IPS-18c (cell line): ENCODE measurements at regions not wholly inside any gene's neighbourhood (a gene's known extent, or its start where the extent isn't known, plus 50 kb on each side); places are given as distances from the start of the nearest gene placed in this dataset.
"Not testable (repeated sequence)": the region's sequence is repeated elsewhere in the genome, so short reads cannot be mapped to it uniquely, and the experiment has no call there.

Source experiments
- H3K4me3 ChIP-seq: 2 replicates; pipeline ENCODE4 v1.7.0; 2013; ENCODE audit warnings: low read depth, mild to moderate bottlenecking, low read length, moderate library complexity; ENCODE audit not compliant: insufficient read depth
- H3K9me3 ChIP-seq: one replicate; pipeline ENCODE4 v1.6.1; 2013; ENCODE audit warnings: mild to moderate bottlenecking, low read length, moderate library complexity; ENCODE audit not compliant: control insufficient read depth, insufficient read depth

GRCh38 chr3:713947-714620 lies 378.7 kb upstream of the CNTN6 start:
- H3K4me3 ChIP-seq, result no peak overlapping the region
- no peaks in the 10 kb centered on the region for H3K9me3 ChIP-seq

- H3K9me3 ChIP-seq, result no peaks in the 10 kb centered on the region
- no peak overlapping the region for H3K4me3 ChIP-seq
Observed at GRCh38 chr3:721086-721485, 371.7 kb upstream of the CNTN6 start.

DNA sequence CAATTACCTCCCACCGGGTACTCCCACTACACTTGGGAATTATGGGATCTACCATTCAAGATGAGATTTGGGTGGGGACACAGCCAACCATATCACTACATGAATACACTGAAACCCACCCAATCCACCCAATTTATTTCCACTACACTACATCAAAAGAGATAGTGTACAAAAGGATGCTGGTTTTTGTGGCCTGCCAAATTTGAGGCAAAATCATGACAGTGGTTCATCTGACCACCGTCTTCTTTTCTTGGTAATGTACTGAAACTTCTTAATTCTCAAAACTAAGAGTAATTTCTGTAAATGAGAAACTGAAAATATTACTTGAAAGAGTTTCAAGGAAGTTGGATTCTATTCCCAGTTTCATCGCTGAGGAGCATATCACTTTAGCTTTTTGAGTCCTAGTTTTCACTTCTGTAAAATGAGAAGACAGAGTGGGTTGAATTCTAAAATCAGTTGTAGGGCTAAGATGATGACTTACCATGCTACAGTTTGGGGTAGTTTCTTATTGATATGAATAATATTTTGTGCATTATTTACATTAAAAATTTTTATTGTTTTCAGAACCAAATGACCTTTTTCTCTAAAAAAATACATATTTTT lies 360.4 kb upstream of the CNTN6 start:
- Histone ChIP-seq H3K4me3 (no peak overlapping the region), H3K9me3 (no peaks in the 10 kb centered on the region)

GRCh38 chr3:733313-733712 lies 359.5 kb upstream of the CNTN6 start:
- no peaks in the 10 kb centered on the region for H3K9me3 ChIP-seq
- no peak overlapping the region for H3K4me3 ChIP-seq

- Histone ChIP-seq H3K4me3 (no peak overlapping the region), H3K9me3 (no peaks in the 10 kb centered on the region)
Observed at GRCh38 chr3:757711-758110, 335.1 kb upstream of the CNTN6 start.

- H3K4me3 ChIP-seq, result no peak overlapping the region
- no peaks in the 10 kb centered on the region for H3K9me3 ChIP-seq
Observed at GRCh38 chr3:759106-759505, 333.7 kb upstream of the CNTN6 start.

DNA sequence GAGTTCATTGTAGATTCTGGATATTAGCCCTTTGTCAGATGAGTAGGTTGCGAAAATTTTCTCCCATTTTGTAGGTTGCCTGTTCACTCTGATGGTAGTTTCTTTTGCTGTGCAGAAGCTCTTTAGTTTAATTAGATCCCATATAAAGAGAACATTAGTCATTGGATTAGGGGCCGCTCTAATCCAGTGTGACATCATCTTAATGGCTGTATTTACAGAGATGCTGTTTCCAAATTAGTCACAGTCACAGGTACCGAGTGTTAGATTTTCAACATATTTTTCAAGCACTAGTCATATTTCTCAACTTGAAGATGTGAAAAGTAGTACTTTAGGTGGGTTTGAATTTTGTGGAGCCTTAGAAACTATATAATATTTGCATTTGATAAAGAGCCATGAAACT lies 319.4 kb upstream of the CNTN6 start:
- H3K4me3 ChIP-seq, H3K9me3 ChIP-seq: not testable (repeated sequence)

- Histone ChIP-seq H3K9me3 (no peaks in the 10 kb centered on the region), H3K4me3 (no peak overlapping the region)
Observed at GRCh38 chr3:775178-775880, 317.5 kb upstream of the CNTN6 start.

DNA sequence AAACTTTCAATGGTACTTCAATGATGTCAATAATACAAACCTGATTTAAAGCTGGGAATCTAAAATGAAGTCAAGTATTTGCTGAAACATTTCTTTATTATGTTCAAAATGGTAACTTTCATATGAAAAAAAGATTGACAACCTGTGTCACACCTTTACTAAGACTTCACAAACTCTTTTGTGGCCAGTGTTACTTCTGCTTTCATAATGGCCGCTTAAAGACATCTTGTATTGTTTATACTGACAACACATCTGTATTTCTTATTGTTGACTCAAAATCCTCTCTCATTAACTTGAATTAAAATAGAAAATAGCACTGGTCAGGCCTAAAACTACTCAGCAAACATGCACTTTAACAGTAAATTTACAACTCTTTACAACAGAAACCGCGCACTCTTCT lies 312.3 kb upstream of the CNTN6 start:
- Histone ChIP-seq H3K4me3 (no peak overlapping the region), H3K9me3 (no peaks in the 10 kb centered on the region)

GRCh38 chr3:791442-791841 lies 301.4 kb upstream of the CNTN6 start:
- no peak overlapping the region for H3K4me3 ChIP-seq
- H3K9me3 ChIP-seq, result no peaks in the 10 kb centered on the region

DNA sequence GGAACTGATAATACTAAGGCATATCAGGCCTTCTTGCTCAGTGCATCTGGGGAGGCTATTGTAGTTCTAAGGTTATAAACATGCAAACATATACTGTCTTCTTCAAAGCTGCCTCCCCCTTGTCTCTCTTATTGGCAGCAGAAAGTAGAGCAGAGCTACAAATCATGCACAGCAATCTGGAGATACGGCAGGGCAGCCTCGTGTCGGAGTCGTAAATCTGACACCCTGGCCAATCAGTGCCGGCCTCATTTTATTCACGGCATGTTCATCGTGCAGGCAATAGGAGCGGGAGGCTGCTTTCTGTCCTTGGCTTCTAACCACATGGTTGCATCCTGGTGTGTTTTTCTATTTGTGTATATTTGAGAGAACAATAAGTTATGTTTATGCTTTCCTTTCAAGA lies 300.2 kb upstream of the CNTN6 start:
- Histone ChIP-seq H3K9me3 (no peaks in the 10 kb centered on the region), H3K4me3 (no peak overlapping the region)

GRCh38 chr3:804211-804610 lies 288.6 kb upstream of the CNTN6 start:
- H3K9me3 ChIP-seq, result no peaks in the 10 kb centered on the region
- no peak overlapping the region for H3K4me3 ChIP-seq

DNA sequence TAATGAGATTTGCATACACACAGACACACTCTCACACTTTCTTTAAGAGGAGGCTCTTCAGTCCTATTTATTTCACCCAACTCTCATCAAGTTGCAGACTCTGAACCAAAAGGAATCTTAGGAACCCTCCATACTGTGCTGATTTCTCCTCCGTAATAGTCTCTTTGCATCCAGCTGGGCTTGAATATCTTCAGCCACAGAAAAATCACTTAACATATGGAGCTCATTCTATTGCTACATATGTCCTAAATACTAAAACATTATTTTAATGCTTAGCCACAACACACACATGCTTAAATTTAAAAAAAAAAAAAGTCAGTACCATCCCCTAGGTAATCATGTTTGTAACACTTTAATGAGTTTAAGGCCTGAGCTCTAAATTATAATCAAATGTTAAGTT lies 287.5 kb upstream of the CNTN6 start:
- H3K9me3 ChIP-seq, result no peaks in the 10 kb centered on the region
- H3K4me3 ChIP-seq, result no peak overlapping the region

GRCh38 chr3:806006-806405 lies 286.8 kb upstream of the CNTN6 start:
- Histone ChIP-seq H3K4me3 (no peak overlapping the region), H3K9me3 (no peaks in the 10 kb centered on the region)

DNA sequence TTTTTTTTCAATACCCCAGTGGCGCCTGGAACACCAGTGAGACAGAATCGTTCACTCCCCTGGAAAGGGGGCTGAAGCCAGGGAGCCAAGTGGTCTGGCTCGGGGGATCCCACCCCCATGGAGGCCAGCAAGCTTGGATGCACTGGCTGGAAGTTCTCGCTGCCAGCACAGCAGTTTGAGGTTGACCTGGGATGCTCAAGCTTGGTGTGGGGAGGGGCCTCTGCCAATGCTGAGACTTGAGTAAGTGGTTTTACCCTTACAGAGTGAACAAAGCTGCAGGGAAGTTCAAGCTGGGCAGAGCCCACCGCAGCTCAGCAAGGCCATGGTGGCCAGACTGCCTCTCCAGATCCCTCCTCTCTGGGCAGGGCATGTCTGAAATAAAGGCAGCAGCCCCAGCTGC lies 276.2 kb upstream of the CNTN6 start:
- no peak overlapping the region for H3K4me3 ChIP-seq
- H3K9me3 ChIP-seq, result no peaks in the 10 kb centered on the region

DNA sequence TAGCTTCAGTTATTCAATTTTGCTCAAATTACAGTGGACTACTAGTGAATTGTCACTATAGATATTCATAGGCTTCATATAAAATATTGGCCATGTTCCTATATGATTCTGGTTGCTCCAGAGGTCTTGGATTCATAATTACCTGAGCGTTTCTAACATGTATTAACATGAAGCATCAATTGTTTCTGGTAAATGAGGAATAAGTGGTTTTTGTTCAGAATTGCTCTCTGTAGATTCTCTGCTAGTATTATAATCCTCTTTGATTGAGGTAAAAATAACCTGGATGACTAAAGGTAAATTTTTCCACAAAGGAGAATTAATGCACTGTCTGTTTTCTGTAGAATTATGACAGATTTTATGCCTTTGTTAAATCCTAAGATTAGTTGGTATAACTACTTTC lies 258.1 kb upstream of the CNTN6 start:
- Histone ChIP-seq H3K9me3 (no peaks in the 10 kb centered on the region), H3K4me3 (no peak overlapping the region)

GRCh38 chr3:835096-835495 lies 257.7 kb upstream of the CNTN6 start:
- no peaks in the 10 kb centered on the region for H3K9me3 ChIP-seq

DNA sequence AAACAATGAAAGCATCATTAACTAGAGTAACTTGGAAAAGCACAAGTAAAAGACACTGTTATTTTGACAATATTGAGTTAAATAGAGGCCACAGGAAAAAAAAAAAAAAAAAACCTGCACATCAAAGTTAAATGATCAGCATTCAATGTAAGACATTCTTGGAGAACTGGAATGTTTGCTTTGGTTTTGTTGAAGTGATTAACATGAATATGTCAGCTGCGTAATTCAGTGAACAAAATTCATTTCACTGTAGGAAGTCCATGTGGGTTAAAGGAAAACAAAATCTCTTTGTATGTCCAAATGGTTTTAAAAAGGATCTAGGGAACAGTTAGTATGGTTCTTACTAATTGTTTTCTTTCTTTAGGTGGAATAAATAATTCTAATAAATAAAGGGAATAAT lies 252.8 kb upstream of the CNTN6 start:
- Histone ChIP-seq H3K9me3 (no peaks in the 10 kb centered on the region), H3K4me3 (no peak overlapping the region)

More at GRCh38 chr3:835096-835495, 257.7 kb upstream of the CNTN6 start:
- H3K4me3 ChIP-seq, result no peak overlapping the region
